ENCODE measurements at regions not wholly inside any gene's neighbourhood (a gene's known extent, or its start where the extent isn't known, plus 50 kb on each side); places are given as distances from the start of the nearest gene placed in this dataset.
"Not testable (repeated sequence)": the region's sequence is repeated elsewhere in the genome, so short reads cannot be mapped to it uniquely, and the experiment has no call there.

- no peak for DNase-seq
Measured at GRCh38 chrX:3181846-3182245, 140.6 kb downstream of the ARSF start.

- DNase-seq = no peak
Measured at GRCh38 chrX:3178329-3178728, 137.1 kb downstream of the ARSF start.

DNA sequence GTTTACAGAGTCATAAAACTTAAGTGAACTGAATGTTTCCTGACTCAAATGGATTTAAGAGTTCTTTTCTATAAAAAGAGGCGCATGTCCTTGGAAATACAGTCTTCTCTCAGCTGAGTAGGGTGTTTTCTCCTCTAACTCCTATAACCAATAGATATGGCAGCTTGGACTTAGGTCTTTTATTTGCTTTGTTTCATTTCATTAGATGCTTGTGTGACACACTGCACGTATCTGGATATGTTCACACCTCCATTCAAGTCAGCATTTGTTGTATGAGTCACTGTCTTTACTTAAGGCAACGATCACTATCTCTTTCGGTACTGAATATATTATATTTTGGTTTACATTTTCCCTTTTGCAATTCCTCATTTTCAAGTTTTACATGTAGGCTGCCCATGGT lies 136.6 kb downstream of the ARSF start:
- no peak for DNase-seq

DNA sequence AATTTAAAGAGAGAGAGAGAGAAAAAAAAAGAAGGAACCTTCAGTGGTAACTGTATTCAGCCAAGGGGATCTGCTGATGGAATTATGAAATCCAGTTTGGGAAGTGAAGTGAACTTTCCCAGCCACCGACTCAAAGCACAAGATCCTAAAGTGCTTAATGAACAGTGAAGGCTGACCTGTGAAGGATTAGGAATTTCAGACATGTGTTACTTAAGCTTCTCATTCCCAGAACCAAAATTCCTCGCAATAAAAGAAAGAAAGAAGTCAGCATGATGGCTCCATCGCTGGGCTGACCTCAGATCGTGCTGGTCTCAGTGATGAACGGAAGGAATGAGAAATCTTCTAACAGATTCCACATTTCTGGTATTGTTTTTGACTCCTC lies 135.2 kb downstream of the ARSF start:
- no peak for DNase-seq

DNA sequence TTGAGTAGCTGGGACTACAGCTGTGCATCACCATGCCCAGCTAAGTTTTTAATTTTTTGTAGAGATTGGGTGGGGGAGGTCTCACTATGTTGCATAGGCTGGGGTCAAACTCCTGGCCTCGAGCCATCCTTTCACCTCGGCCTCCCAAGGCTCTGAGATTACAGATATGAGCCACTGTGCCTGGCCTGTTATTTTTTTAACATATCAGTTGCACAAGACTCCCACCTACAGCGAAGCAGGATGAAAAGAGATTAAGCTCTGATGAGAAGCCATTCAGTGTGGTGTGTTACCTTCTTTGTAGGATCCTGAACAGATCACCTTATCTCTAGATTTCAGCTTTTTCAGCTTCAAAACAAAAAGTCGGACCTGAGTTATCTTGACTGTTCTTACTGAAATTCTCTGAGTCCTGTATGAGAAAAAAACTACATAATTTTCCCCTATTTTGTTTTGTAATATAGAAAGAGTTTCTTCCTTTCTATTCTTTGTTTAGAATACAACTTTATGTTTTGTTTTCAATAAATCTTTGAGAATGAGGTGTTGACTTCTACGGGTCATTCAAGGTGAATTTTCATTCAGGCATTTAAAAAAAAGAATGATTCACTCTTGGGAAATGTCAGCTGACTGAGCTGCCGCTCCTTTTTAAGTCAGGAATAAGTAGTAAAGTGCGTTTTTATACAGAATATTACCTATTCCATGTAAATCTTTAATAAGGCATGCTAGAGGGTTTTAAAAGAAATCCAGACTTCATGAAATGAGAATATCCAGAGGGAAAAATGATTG lies 134.6 kb downstream of the ARSF start:
- no peak for DNase-seq

DNA sequence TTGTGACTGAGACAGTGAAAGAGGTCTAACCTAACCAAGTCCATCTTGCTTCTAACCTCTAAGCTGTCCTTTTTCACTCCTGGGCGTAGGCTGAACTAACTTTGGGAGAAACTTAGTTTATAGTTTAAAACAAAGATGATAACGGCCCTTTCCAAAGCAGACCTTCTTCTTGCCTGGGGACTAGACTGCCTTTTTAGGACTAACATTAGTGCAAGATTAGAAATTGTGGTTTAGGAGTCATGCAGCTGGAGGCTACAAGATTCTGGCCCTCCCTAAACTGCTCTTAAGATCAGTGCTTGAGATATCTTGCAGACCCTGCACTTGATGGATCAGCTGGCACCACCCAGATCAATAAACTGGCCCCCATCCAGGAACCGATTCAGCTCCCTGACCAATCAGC lies 130.9 kb downstream of the ARSF start:
- DNase-seq = not testable (repeated sequence)

- DNase-seq = no peak
Measured at GRCh38 chrX:3169421-3169820, 128.2 kb downstream of the ARSF start.

- DNase-seq = no peak
Measured at GRCh38 chrX:3167771-3168170, 126.5 kb downstream of the ARSF start.

DNA sequence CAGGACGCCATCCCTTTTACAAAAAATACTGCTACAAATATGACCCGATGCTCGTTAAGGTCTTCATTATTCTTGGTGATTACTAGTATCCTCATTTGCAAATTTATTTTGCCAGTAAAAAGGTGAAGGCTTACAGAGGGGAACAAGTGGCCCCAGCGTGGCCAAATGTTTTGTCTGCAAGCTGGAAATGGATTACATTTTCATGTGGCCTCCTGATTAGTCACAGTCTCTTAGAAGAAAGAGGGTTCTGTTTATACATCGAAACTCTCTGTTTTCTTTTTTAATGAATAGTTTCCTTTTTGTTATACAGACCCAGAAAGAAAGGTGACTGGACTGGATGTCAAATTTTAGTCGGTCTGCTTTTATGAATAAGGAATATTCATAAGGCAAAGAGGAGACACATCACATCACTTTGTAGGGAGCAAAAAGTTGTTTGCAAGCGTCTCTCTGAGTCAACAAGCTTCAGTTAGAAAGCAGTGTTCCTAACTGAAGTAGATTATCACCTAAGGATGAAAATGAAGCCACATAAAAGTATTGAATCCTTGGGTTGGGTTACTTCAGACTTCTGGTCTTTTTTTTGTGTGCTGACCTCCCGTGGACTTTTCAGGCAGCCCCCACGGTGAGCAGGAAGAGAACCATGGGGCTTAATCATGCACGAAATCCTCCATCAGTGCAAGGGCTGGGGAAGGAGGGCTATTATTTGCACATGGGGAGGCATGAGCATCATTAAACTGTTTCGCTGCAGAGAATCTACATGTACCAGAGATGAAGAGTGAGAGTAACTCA lies 125.6 kb downstream of the ARSF start:
- no peak for DNase-seq

DNA sequence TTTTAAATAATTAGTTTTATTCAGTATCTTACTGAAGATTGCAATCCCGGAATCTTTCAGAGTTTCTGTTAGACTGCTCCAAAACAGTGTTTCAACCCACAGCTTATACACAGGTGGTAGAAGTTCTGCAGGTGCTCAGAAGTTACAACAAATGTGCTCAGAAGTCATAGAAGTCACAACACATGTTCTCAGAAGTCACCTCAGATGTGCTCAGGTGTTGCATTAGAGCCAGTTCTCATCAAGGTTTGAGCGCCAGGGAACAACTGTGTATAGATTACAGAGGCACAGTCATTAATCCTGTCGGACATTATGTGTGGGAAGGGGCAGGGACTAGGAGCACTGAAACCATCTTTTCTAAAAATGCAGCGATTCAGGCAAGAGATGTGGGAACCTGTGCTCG lies 124.5 kb downstream of the ARSF start:
- DNase-seq = no peak

All from suppressor macrophage treated with lipopolysaccharide for 4 hours (primary cell).